BJ (cell line): ENCODE measurements at regions not wholly inside any gene's neighbourhood (a gene's known extent, or its start where the extent isn't known, plus 50 kb on each side); places are given as distances from the start of the nearest gene placed in this dataset.

Experiments
- CTCF ChIA-PET: fragments of 350-600 bp; formaldehyde crosslinking; extraction: SDS; loops from one replicate; lab custom pipeline; 2021; ENCODE audit warnings: antibody characterized with exemption, inconsistent platforms; lab: Yijun Ruan, JAX
- POLR2A ChIA-PET: fragments of 300-600 bp; sonication (Branson Sonifier 250); formaldehyde crosslinking; extraction: SDS; loops from one replicate; lab custom pipeline; 2021; ENCODE audit warnings: antibody characterized with exemption; lab: Charles Lee
- DNase-seq: peaks from one replicate; pipeline ENCODE4 v3.0.0-alpha.2; 2011; ENCODE audit warnings: low read depth
- H3K27me3 ChIP-seq: 2 replicates; pipeline ENCODE4 v1.6.0; 2011; ENCODE audit warnings: low read length; ENCODE audit not compliant: control insufficient read depth, insufficient read depth
- H3K36me3 ChIP-seq: 2 replicates; pipeline ENCODE4 v1.5.1; 2011; ENCODE audit warnings: low read length; ENCODE audit not compliant: control insufficient read depth, insufficient read depth
- H3K4me3 ChIP-seq: 2 replicates; pipeline ENCODE4 v1.5.1; 2011; ENCODE audit warnings: low read depth, mild to moderate bottlenecking, control low read depth, low read length
- TF ChIP-seq, protein P1 (sequence below): IDR thresholded peaks from 2 replicates; pipeline ENCODE4 v1.5.1; 2011; ENCODE audit warnings: low read depth, mild to moderate bottlenecking, control low read depth, inconsistent platforms, low read length, moderate library complexity; ENCODE audit not compliant: insufficient read depth

DNA sequence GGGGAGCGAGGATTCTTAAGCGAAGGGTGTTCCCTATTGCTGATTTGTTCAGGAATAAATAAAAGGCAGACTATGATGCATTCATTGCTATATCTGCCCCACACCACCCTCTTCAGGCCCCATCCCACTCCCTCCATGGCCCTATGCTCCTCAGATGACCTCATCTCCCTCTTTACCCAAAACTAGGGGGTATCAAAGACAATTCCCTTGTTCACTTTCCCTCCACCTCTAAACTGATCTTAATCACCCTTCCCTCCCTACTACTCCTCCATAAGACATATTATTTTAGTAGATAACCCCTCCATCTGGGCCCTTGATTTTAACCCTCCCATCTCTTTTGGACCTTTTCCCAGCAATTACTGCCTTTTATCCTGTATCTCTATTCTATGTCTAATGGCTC lies 434.9 kb upstream of the RUNX1 start:
- POLR2A ChIA-PET = no interaction called here
- DNase-seq = no peak
- CTCF ChIA-PET = no interaction called here
- no peaks in the 10 kb centered on the region for H3K27me3 ChIP-seq
- H3K36me3 ChIP-seq = no peaks in the 10 kb centered on the region
- H3K4me3 ChIP-seq = no peak overlapping the region
- TF ChIP-seq, protein P1, sequence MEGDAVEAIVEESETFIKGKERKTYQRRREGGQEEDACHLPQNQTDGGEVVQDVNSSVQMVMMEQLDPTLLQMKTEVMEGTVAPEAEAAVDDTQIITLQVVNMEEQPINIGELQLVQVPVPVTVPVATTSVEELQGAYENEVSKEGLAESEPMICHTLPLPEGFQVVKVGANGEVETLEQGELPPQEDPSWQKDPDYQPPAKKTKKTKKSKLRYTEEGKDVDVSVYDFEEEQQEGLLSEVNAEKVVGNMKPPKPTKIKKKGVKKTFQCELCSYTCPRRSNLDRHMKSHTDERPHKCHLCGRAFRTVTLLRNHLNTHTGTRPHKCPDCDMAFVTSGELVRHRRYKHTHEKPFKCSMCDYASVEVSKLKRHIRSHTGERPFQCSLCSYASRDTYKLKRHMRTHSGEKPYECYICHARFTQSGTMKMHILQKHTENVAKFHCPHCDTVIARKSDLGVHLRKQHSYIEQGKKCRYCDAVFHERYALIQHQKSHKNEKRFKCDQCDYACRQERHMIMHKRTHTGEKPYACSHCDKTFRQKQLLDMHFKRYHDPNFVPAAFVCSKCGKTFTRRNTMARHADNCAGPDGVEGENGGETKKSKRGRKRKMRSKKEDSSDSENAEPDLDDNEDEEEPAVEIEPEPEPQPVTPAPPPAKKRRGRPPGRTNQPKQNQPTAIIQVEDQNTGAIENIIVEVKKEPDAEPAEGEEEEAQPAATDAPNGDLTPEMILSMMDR = no peak

DNA sequence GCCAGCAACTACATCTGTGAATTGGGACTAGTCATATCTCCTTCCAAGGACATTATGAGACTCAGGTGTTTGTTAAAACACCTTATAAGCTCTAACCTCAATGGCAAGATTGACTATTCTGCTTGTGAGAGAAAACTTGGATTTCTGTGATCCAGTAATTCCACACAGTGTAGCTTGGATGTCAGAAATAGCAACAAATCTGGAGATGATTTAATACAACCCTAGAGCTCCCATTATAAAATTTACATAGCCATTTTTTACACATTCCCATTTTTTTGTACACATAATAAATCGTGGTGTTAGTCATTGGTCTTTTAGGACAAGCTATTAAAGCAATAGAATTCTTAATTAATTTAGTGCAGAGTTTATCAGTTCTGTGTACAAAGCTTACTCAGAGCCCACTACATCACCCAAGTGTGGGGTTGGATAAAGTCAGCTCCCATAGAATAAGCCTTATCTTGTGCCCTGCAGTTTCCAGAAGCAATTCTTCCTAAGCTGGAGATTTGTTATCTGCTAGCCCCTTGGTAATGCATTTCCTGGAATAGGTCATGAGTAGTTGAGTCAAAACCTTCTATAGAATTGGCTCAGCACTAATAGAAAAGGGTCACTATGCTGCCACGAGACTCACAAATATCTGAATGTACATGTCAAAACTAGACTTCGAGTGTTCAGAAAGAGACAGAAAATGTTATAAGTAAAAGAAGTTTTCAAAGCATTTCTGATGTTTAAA lies 434.0 kb upstream of the RUNX1 start:
- POLR2A ChIA-PET = no interaction called here
- Histone ChIP-seq H3K4me3 (no peak overlapping the region), H3K27me3 (no peaks in the 10 kb centered on the region), H3K36me3 (no peaks in the 10 kb centered on the region)
- CTCF ChIA-PET = interaction anchor here (0.8 to 1.1 kb wide), 2 partner anchors 9 to 25 kb away, joined by 3 to 5 read pairs; no protein-coding TSS in a partner anchor
- no peak for DNase-seq
- TF ChIP-seq, protein P1 = no peak

DNA sequence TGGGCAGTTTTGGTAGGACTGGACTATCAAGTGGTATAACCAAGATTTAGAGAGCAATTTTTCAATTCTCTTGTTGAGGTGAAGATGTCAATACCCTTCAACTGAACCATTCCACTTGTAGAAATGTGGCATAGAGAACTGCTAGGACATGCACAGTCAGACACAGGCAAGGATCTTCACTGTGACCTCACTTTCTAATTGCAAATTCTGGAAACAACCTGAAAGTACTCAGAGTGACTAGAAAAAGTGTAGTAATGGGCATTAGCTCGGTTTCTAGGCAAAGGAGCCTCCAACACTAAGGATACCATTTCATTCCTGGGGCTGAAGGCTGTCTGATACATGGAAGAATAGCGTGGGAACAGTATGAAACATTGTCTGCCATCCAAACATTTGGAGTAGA lies 433.0 kb upstream of the RUNX1 start:
- CTCF ChIA-PET = interaction anchor here (0.7 to 0.8 kb wide), 2 partner anchors 18 to 111 kb away, joined by 3 read pairs; no protein-coding TSS in a partner anchor
- no peak for DNase-seq
- H3K36me3 ChIP-seq = no peaks in the 10 kb centered on the region

DNA sequence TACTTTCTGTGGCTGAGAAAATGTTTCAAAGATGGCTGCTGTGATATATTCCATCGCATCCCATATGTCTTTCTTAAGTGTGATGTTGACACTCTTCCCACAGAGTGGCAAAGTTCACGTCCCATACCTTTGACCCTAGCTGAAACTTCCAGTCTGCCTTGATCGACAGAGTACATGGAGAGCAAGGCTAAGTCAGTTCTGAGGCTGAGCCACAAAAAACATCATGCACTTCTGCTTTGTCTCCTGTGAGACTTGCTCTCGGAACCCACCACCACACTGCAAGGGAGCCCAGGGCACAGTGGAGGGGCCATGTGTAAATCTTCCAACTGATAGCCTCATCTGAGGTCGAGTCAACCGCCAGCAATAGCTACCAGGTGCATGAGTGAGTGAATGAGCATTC lies 431.9 kb upstream of the RUNX1 start:
- Histone ChIP-seq H3K4me3 (no peak overlapping the region), H3K27me3 (no peaks in the 10 kb centered on the region), H3K36me3 (no peaks in the 10 kb centered on the region)
- no peak for DNase-seq
- TF ChIP-seq, protein P1 = no peak
- ChIA-PET POLR2A (no interaction called here), CTCF (no interaction called here)

More for the DNA sequence above, 433.0 kb upstream of the RUNX1 start:
- TF ChIP-seq, protein P1 = no peak
- no peak overlapping the region for H3K4me3 ChIP-seq
- H3K27me3 ChIP-seq = no peaks in the 10 kb centered on the region
- POLR2A ChIA-PET = no interaction called here

DNA sequence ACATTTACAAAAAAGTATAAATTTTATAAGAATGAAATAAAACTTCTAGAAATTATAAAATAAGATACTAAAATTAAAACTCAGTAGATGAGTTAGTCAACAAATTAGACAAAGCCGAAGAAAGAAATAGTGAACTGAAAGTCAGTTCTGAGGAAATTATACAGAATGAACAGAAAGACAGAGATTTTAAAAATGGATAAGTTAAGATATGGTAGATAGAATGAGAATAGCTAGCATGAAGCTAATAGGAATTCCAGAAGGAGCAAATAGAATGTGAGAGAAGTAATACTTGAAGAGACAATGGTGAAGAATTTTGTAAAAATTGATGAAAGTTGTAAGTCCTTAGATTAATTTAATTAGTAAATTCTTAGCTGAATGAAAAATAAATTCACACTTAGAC lies 430.4 kb upstream of the RUNX1 start:
- ChIA-PET CTCF (interaction anchor here (1.6 kb wide), 1 partner anchor 24 kb away, joined by 5 read pairs; no protein-coding TSS in a partner anchor), POLR2A (no interaction called here)
- Histone ChIP-seq H3K4me3 (no peak overlapping the region), H3K36me3 (no peaks in the 10 kb centered on the region), H3K27me3 (no peaks in the 10 kb centered on the region)
- TF ChIP-seq, protein P1 = no peak
- no peak for DNase-seq
